Activated T-cell treated with anti-CD3 and anti-CD28 coated beads, Interleukin-2, amount 50 U/mL, for 48 hours (primary cell): ENCODE measurements at regions not wholly inside any gene's neighbourhood (a gene's known extent, or its start where the extent isn't known, plus 50 kb on each side); places are given as distances from the start of the nearest gene placed in this dataset.

ENCODE experiments used
- DNase-seq, 2 experiments: peaks; one replicate each; pipeline ENCODE4 v3.0.0-alpha.2; 2020

DNA sequence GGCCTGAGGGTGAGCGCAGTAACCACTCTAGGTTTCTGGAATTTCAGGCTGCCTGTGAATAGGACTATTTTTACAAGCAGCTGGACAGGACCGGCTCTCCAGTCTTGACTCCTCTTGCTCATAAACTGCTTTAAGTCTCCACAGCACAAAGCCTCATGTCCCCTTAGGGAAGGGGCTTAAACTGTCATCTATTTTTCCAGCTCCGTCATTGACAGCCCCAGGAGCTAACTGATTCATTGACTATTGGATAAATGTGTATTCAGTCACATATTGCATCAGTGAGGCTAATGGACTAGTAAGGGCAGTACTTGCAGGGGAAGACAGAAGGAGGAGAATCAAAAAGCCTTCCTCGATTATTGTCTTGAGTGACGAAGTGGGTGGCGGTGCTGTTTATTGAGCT lies 719.4 kb upstream of the ADAMTS16 start:
- no peak for DNase-seq

DNA sequence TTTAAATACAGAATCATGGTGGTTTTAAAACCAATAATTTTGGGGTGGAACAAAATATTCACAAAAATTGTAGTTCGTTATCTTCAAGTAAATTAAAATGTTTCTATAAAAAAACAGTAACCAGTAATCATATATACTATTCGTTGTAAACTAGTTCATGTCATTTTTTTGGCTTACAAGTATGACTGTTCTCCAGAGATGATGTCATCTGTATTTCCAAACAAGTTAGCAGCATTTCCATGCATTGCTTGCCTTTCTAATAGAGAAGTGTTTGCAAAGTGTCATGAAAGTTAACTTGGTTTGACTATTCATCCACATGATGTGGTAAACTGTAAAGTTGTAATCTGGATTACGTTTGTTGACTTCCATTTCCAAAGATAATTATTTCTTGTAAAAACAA lies 717.9 kb upstream of the ADAMTS16 start:
- DNase-seq = no peak

- DNase-seq = no peak
Measured at GRCh38 chr5:4424895-4425294, 715.2 kb upstream of the ADAMTS16 start.

DNA sequence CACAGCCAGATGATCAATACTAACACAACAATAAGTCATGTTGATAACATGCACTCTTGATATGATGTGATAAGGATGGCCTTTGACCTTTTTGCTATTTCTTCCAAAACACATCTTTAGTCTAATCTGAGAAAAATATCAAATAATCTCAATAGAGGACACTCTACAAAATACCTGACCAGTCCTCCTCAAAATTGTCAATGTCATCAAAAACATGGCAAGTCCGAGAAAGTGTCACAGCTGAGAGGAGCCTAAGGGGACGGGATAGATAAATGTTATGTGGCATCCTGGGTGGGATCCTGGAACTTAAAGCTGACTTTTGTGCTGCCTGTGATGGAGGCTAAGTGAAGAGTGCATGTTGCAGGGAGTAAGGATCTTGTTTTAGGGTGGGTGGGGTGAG lies 699.6 kb upstream of the ADAMTS16 start:
- no peak for DNase-seq

- DNase-seq = no peak
Measured at GRCh38 chr5:4442221-4442620, 697.9 kb upstream of the ADAMTS16 start.

GRCh38 chr5:4447657-4448056 lies 692.5 kb upstream of the ADAMTS16 start:
- DNase-seq = no peak

DNA sequence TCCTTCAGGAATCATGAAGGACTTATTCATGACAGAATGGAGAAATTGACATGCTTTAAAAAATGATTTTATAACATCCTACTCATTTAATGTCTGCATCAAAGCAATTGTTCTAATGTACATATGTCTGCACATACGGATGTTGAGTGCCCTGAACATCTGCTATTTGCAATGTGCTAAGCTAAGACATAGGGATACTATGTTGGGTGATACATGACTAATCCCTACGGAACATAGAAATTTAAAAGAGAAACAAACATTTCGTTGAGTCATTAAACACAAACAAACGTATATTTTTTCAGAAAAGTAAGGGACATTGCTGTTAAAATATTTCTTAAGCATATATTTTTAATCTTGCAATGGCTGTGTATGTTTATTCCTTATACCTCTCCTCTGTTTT lies 686.5 kb upstream of the ADAMTS16 start:
- DNase-seq = no peak

DNA sequence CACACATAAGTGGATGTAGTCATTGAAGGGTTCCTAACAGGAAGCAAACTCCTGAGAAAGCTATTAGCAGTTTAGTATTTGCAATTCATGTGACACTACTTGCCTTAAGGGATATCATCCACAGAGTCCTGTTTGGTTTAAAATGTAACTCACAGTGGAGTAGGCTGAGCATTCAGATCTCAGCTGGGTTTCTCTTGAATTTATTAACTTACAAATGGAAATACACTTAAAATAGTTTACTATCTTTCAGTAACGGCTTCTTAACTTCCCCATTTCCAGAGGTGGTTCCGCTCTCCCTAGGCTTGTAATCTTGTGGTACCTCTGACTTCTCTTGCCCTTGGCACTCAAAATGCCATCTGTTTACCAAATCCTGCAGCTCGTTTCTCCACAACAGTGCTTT lies 660.7 kb upstream of the ADAMTS16 start:
- no peak for DNase-seq

DNA sequence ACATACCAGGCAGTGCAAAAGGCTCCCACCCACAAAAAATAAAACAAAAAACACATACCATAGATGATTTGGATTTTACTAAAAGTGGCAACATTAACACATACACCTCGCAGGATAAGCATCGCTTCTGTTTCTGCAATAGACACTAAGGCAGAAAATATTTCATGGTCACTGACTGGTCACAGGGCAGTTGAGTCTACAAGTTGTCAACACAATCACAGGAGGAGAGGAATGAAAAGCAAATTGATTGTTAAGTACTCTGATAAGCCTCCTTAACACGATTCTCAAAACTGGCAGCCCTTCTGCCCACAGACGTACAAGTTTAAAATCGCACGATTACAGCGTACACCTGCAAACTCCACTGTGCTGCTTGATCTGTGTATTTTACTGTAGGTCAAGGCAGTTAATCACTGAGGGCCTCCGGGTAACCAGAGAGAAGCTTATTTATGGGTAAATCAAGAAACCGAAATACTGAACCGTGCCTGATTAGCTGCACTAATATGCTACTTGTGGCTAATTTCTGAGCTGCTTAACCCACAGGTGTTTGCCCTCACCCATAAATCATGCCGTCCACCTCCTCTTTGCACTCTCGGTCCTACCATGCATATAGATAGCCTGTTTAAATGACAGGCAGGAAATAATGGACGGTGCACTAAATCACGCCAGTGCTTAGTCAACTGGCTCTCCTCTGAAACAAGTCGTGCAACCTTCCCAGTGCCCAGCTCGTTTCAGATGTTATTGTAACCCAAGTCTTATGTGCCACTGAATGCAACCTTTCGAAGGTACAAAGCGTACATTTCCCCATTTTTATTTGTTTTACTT lies 659.4 kb upstream of the ADAMTS16 start:
- DNase-seq = no peak

GRCh38 chr5:4487581-4487980 lies 652.5 kb upstream of the ADAMTS16 start:
- no peak for DNase-seq

GRCh38 chr5:4511996-4512656 lies 628.0 kb upstream of the ADAMTS16 start:
- no peak for DNase-seq

DNA sequence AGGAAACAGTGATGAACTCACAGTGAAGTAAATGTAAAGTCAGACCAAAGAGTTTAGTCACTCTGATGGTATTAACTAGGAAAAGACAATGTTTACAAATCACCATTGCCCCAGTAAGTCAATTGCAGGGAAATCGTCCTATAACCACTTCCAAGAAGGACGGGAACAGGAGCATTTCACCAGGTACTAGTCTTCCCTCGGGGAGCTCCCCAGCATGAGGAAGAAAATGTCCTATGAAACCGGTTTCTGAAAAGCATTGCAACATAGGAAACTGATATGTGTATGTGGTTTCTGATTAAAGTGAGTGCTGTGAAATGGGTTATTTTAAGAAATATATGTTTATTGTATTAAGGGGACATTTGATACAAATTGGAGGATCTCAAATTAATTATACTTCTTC lies 626.7 kb upstream of the ADAMTS16 start:
- DNase-seq = no peak

GRCh38 chr5:4514067-4514648 lies 626.0 kb upstream of the ADAMTS16 start:
- DNase-seq = no peak

GRCh38 chr5:4518903-4519672 lies 621.0 kb upstream of the ADAMTS16 start:
- DNase-seq = no peak

- DNase-seq = no peak
Measured at GRCh38 chr5:4520559-4520958, 619.6 kb upstream of the ADAMTS16 start.

DNA sequence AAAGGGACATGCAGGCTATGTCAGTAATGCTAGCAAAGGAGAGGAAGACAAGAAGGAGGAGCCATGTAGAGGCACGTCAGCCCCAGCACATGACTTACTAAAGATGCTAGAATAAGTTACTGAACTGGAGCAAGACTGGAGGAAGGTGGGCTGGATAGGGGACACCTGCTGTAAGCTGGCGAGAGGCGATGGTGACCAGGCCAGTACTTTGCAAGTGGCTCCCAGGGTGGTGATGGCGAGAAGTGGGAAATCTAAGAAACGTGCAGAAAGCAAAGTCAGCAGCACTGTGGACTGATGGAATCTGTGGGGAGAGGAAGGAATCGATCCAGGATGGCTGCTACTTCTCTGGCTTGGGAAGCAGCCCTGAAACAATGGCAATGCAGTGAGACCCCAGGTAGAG lies 617.1 kb upstream of the ADAMTS16 start:
- DNase-seq = no peak

GRCh38 chr5:4531756-4532704 lies 608.1 kb upstream of the ADAMTS16 start:
- DNase-seq = no peak

DNA sequence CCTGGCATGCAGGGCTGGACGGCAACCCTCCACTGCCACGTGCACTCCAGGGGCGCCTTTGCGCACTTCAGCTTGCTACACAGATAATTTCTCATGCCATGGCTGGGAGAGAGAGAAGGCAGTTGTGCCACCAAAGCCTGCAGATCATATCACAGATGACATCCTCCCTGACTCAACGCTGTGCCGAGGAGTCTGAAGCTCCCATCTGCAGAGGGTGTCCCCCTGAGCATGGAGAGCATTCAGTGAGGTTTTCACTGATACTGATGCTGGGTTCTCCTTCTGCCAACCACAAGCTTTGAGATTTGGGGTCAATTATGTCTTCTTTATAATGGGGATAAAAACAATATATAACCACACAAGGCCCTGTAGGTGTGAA lies 607.4 kb upstream of the ADAMTS16 start:
- no peak for DNase-seq

GRCh38 chr5:4533457-4534105 lies 606.5 kb upstream of the ADAMTS16 start:
- DNase-seq = no peak

DNA sequence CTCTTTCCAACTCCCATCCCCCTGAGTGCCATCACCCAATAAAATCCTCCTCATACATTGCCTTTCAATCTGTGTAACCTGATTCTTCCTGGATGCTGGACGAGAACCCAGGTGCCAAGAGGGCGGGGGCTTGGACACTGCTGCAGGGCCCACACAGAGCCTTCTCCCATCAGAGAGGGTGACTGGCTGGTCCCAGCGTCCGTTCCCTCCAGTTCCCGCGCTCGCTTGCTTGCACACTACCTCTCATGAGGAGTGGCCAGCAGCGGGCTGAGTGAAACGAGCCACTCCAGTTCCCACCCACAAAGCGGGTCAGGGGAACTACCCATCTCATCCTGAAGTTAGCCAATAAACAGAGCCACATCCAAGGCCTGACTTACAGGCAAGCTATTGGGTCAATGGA lies 602.6 kb upstream of the ADAMTS16 start:
- DNase-seq = no peak

DNA sequence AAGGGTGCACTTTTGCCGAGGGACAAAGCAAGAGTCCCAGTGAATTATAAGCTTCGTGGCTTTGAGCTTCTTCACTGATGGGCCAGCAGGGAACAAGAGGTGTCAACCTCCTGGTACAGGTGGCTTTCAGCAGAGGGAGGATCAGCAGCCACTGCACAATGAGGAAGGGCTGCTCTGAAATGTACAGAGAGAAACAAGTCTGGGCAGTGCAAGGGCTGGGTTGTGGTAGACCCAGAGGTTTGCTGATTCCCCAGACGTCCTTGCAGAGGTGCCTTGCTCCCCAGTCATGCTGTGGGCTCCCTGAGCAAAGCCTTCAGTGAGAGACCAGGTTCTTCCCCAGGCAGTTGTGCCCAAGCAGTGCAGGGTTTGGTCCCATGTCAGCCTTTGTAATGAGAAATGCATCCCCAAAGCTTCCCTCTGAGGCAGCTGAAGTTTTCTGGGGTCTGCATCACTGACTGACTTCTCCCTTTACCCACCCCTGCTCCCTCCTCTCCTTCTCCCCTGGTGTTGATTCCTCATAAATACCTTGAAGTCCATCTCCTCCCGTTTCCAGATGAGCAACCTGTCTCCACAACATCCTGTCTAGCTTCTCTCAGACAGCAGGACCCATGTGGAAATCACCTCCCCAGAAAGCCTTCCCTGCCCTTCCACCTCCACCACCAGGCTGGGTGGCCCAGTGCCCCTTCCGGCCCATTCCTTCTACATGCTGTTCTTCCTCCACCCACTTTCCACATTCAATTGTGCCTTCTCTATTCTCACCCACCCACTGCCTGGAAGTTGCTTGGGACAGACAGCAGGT lies 599.6 kb upstream of the ADAMTS16 start:
- DNase-seq = no peak
